ENCODE measurements at regions not wholly inside any gene's neighbourhood (a gene's known extent, or its start where the extent isn't known, plus 50 kb on each side); places are given as distances from the start of the nearest gene placed in this dataset.
A peak's percentile ranks its signal among the peaks of the same experiment; 100 is the strongest.

GRCh38 chrX:43505769-43506168, 150.3 kb upstream of the MAOA start:
- no peak for DNase-seq (ENCODE audit: low spot score)

- no peak for DNase-seq (ENCODE audit: low spot score)
These were observed 147.4 kb upstream of the MAOA start for GRCh38 chrX:43508694-43509093.

GRCh38 chrX:43510209-43510608, 145.9 kb upstream of the MAOA start:
- no peak for DNase-seq (ENCODE audit: low spot score)

- no peak for DNase-seq (ENCODE audit: low spot score)
These were observed 143.0 kb upstream of the MAOA start for GRCh38 chrX:43513085-43513484.

DNA sequence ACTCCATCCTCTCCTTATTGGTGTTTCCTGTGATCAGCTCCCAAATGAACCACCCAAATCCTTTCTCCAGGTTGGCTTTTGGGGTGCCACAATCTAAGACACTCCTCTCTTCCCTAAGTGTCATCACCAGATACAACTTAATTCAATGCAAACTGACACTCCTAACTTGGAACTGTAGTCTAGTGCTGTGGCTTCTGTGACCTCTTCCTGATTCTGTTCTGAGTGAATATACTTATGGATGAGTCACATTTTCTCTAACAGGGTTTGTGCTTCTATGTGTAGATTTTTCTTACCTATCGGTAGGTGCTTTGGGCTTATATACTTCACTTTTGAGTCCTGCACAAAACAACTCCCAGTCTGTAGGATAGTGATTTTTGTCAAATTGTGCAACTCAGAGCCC, 141.3 kb upstream of the MAOA start:
- DNase-seq (ENCODE audit: low spot score), result no peak

DNA sequence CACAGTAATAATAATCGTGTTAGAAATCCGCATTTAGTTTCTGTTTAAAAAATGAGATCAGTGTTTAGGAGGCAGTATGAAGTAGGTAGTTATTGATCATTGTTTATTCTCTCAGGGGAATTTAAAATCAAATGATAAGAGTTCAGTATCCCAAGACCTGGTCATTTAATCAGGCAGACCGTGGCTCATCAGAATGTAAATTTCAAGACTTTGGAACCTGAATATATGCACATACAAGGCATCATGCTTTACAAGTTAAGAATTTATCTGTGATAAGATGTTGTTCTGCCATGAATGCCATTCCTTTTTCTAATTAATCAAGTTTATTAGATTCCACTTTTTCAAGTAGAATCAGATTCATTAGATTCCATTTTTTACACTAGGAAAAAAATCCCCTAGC, 133.5 kb upstream of the MAOA start:
- DNase-seq (ENCODE audit: low spot score), result no peak

- DNase-seq (ENCODE audit: low spot score), result no peak
These were observed 130.0 kb upstream of the MAOA start for GRCh38 chrX:43525901-43526610.

DNA sequence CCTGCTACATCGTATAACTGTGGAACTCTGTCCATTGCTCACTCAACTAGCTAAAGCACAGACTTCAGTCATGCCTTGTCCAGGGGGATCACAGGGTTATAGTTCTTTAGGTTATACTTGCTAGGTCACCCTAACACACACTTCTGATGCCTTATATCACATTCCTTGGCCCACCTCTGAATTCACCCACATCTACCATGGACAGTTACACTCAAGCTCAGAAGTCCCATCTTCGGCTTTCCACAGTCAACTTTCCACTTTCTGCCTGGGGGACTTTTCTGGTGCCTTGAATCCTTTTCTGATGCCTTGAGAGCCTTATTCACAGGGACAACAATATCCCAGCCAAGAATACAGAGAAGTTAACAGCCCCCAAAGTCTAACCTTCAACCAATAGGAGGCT, 129.2 kb upstream of the MAOA start:
- no peak for DNase-seq (ENCODE audit: low spot score)

DNA sequence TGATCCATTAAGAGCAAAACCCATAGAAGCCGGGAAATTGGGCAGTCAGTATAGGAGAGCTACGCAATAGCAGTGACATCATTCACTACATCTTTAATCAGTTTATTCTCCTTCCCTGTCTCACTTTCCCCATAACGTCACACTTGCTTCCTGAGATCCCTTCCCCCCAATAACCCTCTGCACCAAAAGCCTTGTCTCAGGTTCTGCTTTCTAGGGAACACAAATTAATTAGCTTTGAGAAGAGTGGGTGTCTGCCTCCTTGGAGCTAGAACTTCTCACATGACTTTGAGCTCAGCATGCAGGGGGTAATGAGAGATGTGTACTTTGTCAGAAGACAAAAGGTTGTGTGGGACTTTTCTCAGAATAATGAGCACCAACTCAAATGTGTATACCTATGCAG, 128.3 kb upstream of the MAOA start:
- no peak for DNase-seq (ENCODE audit: low spot score)

GRCh38 chrX:43530837-43531236, 125.3 kb upstream of the MAOA start:
- no peak for DNase-seq (ENCODE audit: low spot score)

DNA sequence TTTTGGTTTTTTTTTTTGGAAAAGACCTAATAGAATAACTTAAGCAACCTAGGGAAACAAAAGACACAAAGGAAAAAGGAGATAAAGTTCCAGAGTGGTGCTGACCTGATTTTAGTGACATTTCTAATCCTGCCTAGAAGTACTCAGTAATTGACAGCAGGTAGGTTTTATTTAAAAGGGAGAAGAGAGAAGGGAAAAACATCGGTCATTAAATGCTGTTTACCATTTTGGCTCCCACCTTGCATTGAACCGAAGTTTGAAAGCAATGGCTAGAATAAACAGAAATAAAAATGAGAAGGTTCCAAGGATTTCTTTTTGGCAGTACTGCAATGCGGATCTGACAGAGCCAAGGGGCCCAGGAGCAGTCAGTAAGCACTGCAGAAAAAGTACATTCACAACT, 115.8 kb upstream of the MAOA start:
- no peak for DNase-seq (ENCODE audit: low spot score)

DNA sequence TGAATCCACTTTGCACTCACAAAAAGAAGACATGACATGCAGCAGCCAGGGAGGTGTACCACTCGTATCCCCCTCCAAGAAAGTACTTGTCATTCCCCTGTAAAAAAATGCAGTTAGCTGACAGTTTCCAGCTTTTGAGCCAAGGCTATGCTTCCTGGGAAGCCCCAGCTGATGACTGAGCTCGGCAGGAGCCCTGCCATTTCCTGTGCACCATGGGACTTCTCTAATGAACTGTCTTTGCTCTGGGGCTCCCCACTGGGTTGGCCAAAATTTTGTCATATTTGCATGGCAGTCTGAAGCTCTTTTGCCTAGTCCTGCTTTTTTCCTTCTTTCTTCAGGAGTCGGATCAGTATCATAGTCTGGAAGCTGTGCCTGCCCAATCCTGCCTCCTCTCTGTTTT, 104.5 kb upstream of the MAOA start:
- no peak for DNase-seq (ENCODE audit: low spot score)

DNA sequence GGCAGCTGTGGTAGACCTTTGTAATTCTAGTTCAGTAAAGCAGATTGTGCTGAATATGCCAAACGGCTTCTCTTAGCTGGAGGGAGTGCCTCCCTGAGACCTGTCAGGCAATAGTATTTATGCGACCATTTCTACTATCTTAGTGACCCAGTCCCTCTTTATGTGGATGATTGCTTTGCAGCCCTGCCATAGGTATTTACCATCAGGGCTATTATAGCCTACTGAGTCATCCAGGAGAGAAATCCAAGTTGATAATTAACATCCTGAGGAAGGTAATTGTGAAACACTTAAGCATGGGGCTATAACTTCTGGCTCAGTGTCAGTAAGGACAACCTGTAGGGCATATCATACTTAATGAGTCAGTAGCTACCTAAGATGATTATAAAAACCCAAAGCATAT, 103.9 kb upstream of the MAOA start:
- DNase-seq (ENCODE audit: low spot score), result peak; percentile 44

GRCh38 chrX:43552703-43553102, 103.4 kb upstream of the MAOA start:
- no peak for DNase-seq (ENCODE audit: low spot score)

DNA sequence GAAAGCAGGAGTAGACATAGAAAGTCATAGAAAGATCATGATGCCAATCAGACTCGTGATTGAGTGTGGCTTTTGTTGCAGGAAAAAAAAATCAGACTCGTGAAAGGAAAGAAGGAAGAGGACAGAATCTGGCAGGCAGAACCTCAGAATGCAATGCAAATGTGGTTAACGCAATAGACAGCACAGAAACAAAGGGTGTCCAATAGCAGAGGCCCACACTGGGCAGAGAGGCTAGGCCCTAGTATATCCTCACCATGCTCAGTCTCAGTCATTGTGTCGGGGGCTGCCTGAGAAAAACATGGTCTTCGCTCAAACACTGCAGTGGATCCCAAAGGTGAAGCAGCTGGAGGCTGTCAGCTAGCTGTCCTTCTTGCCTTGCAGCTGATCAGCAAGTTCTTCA, 102.8 kb upstream of the MAOA start:
- no peak for DNase-seq (ENCODE audit: low spot score)

GRCh38 chrX:43556207-43556606, 99.9 kb upstream of the MAOA start:
- no peak for DNase-seq (ENCODE audit: low spot score)

DNA sequence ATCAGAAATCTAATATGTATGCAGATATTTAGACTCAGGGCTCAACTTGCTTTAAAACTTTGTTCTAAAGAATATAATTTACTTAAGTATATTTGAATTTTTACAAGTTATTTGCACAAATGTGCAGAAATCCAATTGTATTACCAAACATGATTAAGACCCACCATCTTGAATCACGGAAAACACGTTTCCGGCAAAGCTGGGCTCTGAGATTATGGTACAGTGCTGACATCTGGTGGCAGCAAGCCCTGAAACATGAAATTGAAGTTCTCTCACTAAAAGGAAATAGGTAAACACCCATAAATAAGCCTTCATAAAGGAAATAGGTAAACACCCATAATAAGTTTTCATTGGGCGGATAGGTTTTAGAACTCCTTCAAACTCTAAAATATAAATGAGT, 98.3 kb upstream of the MAOA start:
- peak; percentile 54 for DNase-seq (ENCODE audit: low spot score)

GRCh38 chrX:43559644-43560043, 96.5 kb upstream of the MAOA start:
- DNase-seq (ENCODE audit: low spot score), result peak; percentile 47

DNA sequence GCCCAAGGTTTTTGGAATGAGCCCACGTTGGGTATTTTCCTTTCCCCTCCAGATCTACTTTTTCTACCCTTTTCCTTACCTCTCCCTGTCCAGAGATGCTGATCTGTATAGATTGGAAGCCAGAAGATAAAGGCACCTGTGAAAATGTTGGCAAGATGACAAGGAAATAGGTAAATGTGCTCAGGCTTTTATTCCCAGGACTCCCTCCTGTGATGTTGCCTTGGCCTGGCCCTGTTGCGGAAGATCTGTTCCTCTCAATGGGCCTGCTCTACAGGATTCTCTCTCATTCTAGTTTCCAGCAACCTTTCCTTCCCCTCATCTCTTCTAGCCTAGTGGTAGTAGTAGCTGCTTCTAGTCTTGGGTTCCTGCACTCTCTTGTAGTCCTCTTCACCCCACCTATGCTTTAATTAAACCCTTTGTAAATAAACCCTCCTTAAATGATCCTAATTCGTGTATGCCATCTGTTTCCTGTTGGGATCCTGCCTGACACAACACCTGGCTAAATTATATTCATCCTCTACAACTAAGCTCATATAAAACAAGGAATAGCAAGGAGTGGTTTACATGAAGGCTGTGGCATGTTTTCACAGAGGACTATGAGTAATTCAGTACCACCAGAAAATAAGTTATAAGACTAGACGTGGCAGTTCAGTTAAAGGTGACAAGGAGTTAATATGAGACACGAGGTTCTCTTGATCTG, 95.7 kb upstream of the MAOA start:
- no peak for DNase-seq (ENCODE audit: low spot score)

- DNase-seq (ENCODE audit: low spot score), result no peak
These were observed 93.7 kb upstream of the MAOA start for GRCh38 chrX:43562372-43562771.

GRCh38 chrX:43564953-43565352, 91.1 kb upstream of the MAOA start:
- DNase-seq (ENCODE audit: low spot score), result no peak

- no peak for DNase-seq (ENCODE audit: low spot score)
These were observed 89.9 kb upstream of the MAOA start for GRCh38 chrX:43566170-43566569.

DNA sequence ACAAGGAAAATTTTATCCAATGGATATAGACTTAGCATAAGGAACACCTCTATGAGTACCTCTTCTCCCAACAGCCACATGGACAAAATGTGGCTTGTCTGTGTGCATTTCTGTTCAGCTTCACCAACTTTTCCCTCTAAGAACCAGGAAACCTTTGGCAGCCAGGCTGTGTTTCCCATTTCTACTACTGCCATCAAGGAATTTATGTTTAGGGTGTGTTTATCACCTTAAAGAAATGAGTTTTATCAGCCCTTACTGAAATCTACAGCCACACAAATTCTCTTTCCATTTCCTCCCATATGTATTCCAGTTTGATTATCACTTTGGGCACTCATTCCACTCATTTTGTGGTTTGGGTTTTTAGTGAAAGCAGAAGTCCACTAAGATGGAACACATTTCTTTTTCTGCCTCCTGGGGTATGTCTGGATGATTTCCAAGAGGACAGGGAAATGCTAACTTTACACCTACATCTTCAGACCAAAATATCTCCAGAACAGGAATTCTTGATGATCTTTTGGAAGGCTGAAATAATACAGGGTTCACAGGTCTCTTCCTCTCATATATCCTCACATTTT, 82.6 kb upstream of the MAOA start:
- DNase-seq (ENCODE audit: low spot score), result no peak

All from umbilical cord (tissue), 1 donor.